ENCODE measurements at regions not wholly inside any gene's neighbourhood (a gene's known extent, or its start where the extent isn't known, plus 50 kb on each side); places are given as distances from the start of the nearest gene placed in this dataset.

DNA sequence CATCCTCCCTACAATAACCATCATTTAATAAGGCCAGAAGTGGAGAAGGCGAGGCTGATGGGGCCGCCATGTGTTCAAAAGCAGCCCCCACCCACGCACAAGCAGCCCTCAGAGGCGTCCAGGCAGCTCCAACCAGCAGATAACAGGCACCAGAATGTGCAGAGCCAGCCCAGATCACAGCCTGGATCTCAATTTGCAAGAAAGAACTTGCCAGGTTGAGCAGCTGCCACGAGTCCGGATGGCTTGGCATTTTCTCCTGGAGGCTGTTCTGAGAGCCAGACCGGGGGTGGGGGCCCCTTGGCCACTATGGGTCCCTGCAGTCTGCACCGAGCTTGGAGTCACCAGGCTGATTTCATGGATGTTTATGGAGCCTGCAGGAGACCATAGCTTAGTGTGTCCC, 338.1 kb downstream of the PREX1 start:
- TF ChIP-seq POLR2AphosphoS5 (IDR thresholded peaks at IDR 0.05; ENCODE audit: insufficient read depth in 1 of 2, low read depth in 1 of 2): no peak
- TF ChIP-seq POLR2A (IDR thresholded peaks at IDR 0.05): no peak
- no peak for TF ChIP-seq CTCF (IDR thresholded peaks at IDR 0.05)
